HG02870 (cell line): ENCODE measurements at regions not wholly inside any gene's neighbourhood (a gene's known extent, or its start where the extent isn't known, plus 50 kb on each side); places are given as distances from the start of the nearest gene placed in this dataset.
A peak's percentile ranks its signal among the peaks of the same experiment; 100 is the strongest.

ENCODE experiments used
- ATAC-seq: cut with Tn5 transposase; IDR thresholded peaks from one replicate; pipeline ENCODE4 v1.9.1; 2021; ENCODE audit warnings: mild to moderate bottlenecking, moderate library complexity; ENCODE audit not compliant: unreplicated experiment

DNA sequence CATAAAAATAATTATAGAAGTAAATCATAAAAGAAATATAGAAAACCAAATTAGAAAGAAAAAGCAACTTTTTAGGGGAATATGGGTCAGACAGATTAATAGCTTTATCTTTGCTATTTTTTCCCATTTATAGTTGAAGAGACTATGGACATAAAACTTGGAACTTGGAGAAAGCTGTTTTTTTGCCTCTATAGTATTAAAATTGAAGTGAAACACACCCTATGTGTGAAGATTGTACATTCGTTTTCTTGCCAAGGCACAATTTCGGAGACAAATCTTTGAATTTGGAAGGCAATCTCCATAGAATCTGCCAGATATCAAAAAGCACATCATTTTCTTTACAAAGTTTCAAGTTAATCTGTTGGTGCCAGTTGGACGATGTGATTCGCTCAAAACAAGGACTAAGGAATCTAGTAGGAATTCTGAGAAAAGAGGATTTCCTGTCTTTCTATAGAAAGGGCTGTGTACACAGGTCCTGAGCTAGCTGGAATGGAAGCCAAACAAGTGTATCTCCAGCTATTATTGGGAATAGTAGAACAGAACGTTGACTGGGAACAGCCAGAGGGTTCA, 156.3 kb downstream of the SLC7A11 start:
- ATAC-seq, result no peak

GRCh38 chr4:138078751-138079520, 163.2 kb downstream of the SLC7A11 start:
- ATAC-seq, result no peak

- ATAC-seq, result no peak
Measured at GRCh38 chr4:138078253-138078652, 163.9 kb downstream of the SLC7A11 start.

- ATAC-seq, result no peak
Measured at GRCh38 chr4:138076561-138076960, 165.6 kb downstream of the SLC7A11 start.

- no peak for ATAC-seq
Measured at GRCh38 chr4:138070816-138071215, 171.3 kb downstream of the SLC7A11 start.

DNA sequence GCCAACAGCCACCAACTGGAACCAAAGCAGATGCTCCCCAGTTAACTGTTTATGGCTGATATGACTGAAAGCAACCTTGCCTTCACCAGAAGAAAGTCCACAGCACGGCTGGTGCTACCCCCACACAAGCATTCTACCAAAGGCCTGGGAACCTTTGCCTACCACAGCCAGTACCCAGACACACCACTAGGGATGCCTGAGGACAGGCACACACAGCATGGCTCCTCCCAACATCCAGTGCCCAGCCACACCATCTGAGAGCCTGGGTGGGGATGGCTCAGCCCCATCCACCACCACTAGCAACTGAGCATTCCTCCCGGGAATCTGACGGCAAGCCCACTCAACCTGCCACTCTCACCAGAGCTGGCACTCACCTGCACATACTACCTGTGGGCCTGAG, 178.6 kb downstream of the SLC7A11 start:
- ATAC-seq, result no peak

- ATAC-seq, result no peak
Measured at GRCh38 chr4:138062929-138063328, 179.2 kb downstream of the SLC7A11 start.

- no peak for ATAC-seq
Measured at GRCh38 chr4:138056541-138056940, 185.6 kb downstream of the SLC7A11 start.

DNA sequence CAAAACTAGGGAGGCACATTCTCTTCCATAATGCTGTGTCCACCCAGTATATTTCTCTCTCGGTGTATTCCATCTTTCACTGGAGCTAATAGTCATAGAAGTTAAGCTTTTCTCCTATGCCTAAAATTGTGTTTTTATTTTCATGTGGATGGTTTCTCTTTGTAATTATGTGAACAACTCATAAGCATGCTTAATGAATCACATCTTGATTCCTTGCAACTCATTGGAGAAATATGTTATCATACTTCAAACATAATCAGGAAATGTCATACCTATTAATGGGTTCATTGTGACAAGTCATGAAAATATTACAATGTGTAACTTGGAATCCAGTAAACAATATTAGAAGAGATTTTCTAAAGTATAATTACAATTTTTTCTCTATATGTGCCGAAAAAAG, 186.3 kb downstream of the SLC7A11 start:
- no peak for ATAC-seq

GRCh38 chr4:138053641-138054301, 188.4 kb downstream of the SLC7A11 start:
- ATAC-seq, result no peak

- no peak for ATAC-seq
Measured at GRCh38 chr4:138052806-138053632, 189.1 kb downstream of the SLC7A11 start.

DNA sequence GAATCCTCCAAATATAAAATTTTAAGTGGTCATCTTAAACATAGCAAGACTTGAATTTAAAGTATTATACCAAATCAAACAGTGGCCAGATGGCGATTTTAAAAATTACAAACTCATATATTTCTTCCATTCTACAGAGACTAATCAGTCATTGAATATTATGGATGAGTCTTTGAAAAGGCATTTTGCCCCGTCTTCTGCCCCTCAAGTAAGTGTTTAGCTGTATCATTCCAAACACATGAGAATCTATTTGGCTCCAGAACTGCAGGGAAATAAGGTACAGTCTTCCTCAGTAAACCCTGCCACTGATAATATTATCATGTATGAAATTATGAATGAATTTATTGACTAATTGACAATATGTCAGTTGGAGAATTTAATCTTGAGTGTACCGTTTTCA, 191.0 kb downstream of the SLC7A11 start:
- ATAC-seq, result no peak

DNA sequence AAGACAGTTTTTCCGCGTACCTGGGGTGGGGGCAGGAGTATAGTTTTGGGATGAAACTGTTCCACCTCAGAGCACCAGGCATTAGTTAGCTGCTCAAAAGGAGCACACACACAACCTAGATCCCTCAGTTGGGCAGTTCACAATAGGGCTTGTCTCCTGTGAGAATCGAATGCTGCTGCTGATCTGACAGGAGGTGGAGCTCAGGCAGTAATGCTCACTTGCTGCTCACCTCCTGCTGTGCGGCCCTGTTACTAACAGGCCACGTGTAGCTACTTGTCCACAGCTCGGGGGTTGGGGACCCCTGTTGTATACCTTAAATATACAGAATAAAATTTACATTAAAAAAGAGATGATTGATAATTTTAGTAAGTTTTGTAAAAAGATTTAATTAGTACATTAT, 191.5 kb downstream of the SLC7A11 start:
- no peak for ATAC-seq

- ATAC-seq, result no peak
Measured at GRCh38 chr4:138049355-138049754, 192.8 kb downstream of the SLC7A11 start.

DNA sequence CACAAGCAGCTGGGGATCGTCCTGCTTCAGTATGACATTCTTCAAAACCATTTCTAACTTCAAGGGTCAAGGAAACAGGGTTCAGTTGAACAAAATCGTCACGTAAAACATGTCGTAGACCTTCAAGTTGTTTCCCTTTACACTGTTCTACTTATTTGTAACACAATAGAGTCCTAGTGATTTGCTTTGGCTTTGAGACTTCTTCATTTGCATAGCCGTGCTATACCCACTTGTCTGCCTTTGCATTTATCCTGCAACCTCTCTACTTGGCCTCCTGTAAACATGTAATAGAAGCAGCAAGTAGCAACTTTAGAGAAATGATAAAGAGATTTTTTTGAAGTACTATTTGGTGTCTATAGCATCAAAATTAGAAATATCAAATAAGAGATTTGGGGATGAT, 194.9 kb downstream of the SLC7A11 start:
- ATAC-seq, result no peak

DNA sequence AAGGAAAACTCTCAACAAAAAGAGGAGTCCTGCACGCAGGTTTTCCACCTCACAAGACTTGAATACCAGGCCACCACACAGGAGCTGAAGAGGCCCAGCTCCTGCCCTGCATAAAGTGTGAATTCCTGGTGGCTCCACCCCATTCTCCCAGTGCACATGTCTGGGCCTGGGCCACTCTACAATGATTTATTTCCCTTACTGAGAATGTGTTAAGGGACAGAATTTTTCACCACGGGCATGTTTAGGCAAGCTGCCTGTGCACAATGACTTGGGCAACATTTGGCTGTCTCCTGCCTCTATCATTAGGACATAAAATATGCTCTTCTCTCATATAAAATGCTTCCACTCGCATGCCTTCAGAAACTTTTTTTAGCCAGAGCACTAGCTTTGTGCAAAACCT, 197.1 kb downstream of the SLC7A11 start:
- no peak for ATAC-seq

DNA sequence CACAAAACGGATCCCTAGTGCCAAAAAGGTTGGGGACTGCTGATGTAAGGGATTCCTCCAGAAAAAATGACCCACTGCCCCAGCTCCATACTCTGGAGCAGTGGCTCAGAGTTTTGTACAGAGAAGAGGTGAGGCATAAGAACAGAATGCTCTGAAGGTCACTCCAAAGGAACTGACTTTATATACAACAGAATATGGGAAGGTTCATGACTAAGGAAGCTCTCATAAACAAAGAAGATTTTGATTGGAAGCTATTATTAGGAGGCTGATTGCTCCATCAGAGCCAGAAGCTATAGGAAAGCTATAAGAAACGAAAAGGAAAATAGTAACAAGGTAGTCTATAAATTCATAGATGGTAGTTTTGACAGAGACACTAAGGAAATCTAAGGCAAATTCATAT, 203.1 kb downstream of the SLC7A11 start:
- no peak for ATAC-seq

DNA sequence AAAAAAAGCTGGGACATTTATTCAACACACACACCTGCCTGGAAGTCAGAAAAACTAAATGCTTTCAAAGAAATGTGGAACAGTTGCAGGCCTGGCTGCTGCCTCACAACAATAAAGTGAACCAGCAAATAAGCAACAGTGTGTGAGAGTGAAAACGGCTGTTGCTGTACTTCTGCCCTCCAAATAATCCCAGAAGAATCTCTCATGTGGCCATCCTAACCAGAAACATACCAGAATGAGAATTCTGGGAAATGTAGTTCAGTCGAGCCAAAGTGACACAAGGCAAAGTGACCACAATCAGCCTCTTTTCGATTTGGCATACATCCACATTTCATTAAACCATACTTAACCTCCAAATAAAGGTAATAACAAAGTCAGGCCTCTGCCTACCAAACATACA, 204.5 kb downstream of the SLC7A11 start:
- ATAC-seq, result no peak

DNA sequence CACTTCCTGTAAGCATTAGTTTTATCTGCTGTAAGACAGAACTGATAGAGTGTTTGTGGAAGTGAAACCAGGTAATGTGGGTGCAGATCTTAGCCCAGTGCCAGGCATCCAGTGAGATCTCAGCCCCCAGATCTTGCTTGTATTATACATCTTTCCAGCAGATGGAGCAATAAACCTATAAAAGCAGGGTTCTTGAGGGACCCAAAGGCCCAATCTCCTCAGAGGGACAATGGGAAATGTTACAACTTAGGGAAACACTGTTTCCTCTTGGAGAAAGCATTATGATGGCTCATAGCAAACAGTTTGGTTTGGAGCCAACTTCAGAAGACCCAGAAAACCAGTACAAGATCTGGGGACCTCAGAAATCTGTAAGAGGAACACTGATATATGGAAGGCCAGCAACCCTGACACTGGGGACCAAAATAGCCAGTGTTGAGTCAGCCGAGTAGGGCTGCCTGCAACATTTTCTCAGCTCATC, 206.3 kb downstream of the SLC7A11 start:
- ATAC-seq, result peak; percentile 99

GRCh38 chr4:138034871-138035270, 207.3 kb downstream of the SLC7A11 start:
- ATAC-seq, result no peak

GRCh38 chr4:138032222-138032621, 209.9 kb downstream of the SLC7A11 start:
- ATAC-seq, result no peak
